GM21723 (cell line): ENCODE measurements at regions not wholly inside any gene's neighbourhood (a gene's known extent, or its start where the extent isn't known, plus 50 kb on each side); places are given as distances from the start of the nearest gene placed in this dataset.

Experiments used
- ATAC-seq: cut with Tn5 transposase; IDR thresholded peaks from one replicate; pipeline ENCODE4 v1.9.1; 2021; ENCODE audit warnings: mild to moderate bottlenecking, moderate library complexity; ENCODE audit not compliant: unreplicated experiment

GRCh38 chr2:150566289-150566688, 78.8 kb upstream of the RND3 start:
- no peak for ATAC-seq

DNA sequence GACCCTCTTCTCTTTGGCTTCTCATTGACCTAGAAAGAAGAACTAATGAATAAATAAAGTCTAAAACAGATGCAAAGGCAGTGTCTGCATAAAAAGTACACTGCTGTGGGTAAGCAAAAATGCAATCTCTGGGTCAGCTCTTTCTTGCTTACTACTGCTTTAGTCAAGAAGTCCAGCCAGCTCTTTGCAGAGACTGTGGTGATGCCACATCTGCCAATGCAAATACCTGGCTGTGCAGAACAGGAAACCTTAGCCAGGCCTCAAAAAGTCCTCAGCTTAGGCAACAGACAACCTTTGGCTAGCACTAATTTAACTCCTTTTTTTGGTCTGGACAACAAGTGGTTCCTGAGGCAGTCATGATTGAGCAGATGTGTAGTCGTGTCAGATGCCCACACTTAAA, 73.6 kb upstream of the RND3 start:
- no peak for ATAC-seq

DNA sequence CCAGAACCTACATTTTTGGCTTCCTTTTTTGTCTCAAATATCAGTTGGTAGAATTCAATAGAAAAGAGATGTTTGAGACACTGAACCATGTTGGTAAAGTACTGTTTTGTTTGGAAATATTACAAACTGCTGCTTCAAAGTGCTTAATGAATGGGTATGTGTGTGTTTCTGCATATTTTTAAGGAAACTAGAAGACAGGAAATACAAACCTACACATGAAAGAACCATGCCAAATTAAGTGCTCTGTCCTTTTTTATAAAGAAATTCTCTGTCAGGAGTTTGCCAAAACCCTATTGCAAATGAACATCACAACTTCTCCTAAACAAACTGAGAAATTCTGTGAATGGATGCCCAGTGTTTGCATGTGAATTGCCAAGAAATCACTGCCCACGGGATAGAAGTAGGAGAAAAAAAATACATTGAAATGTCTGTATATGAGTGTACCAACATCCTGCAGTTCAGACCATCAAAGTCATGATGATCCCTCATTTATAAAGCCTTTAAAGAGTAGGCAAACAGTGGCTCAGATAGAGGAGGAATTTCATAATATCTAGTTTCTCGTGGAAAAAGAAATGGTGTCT, 69.6 kb upstream of the RND3 start:
- no peak for ATAC-seq

GRCh38 chr2:150555611-150556356, 68.3 kb upstream of the RND3 start:
- no peak for ATAC-seq

DNA sequence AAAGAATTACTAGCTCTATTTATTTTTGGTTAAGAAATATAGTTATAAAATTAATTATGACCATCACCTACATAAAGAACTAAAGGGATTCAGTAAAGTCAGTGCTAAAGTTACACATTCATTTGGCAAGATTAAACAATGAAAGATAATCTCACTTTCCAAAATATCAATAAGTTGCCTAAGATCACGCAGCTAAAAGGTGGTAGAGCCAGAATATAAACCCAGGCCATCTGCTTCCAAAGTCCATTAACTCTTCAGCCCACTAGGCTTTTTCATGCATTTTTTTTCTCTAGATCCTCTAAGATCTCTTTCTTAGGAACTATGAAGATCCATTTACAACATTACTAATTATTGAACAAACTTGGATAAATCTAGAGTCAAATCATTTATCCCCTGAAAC, 66.6 kb upstream of the RND3 start:
- no peak for ATAC-seq

DNA sequence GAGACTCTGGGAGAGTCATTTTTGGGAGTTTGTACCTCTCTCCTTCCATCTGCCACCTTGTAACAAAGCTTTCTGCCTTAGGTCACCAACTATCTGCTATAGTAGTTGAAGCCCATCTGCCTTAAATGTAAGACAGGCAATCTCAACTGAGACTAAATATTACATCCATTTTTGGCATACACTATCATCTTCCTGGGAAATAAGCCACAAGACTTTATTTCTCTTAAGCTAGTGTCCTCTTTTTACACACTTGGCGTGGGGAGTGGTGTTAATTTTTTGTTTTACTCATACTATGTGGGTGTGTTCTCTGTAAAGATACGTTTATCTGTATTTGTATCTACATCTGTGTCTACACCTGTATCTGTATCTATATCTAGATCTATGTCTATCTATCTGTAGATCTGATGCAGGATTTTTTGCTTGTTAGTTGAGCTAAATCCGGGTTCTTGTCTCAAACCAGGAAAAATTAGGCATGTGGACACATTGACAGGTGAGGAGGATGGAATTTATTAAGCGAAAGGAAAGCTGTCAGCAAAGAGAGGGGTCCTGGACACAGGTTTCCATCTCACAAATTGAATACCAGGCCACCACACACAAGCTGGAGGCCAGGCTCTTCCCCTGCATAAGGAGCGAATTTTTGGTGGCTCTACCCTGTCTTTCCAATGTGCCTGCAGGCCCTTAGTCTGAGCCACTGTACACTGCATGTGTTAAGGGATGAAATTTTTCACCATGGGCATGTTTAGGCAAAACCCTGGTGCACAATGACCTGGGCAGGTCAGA, 64.8 kb upstream of the RND3 start:
- no peak for ATAC-seq

DNA sequence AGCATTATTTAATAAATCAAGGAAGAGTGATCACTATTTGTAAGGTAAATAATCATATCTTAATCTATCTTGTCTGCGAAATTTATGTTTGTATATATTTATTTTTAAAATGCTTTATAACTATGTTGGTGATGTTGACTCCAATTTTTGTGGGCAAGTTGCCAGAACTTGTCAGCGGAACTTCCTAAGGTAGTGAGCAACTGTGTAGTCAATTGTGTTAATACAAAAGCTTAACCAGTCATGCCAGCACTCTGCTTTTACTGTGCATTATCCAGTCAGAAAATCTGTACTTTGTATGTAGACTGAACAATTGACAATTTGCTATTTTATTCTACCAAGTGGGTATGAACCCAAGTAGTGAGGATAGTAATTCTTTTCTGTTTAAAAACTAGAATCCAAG, 61.9 kb upstream of the RND3 start:
- no peak for ATAC-seq

DNA sequence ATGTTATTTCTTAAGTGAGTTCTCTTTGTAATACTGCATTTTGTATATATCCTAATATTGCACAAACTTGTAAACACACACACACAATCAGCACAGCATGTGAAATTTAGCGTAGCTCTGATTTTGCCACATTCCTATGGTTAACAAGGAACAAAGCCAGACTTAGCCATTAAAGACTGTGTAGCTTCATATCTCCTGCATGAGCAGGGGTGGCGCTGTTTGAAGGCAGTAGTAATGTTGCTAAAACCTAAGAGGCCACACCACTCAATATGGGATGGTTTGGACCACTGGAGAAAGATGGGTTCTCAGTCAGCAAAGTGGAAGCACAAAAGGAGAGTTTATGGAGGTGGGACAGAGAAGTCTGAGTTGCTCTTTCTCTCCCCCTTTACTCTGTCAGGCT, 61.1 kb upstream of the RND3 start:
- ATAC-seq = no peak

DNA sequence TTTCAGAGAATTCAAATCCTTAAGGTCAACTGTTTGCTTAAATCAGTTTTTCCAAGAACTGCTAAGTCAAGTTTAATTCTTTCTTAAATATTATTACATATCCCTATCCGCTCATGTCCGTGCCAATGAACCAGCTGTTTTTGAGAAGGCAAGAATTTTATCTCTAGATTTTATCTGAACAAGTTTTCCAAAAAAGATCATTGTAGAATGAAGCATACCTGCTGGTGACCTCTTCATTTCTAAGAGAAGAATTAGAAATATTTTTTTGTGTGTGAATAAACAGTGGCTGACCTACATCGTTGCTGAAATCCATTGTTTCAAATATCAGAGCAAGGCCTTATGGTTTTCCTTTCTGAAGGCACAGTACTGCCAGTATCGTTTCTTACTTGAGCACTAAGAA, 58.4 kb upstream of the RND3 start:
- no peak for ATAC-seq

DNA sequence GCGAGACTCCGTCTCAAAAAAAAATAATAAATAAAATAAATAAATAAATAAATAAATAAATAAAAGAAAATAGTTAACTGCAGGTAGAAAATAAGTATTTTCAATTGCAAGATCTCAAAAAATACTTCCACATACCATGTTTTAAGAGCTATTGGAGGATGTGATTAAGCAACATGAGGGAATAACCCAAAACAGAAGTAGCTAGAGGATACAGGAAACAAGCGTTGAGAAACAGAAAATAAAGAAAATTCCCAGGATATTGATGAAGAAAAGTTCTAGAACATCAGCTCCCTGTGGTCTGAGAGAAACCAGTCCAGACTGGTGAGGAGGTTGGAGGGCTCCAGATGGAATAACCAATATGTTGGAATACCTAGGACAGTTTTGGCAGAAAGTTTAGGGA, 57.3 kb upstream of the RND3 start:
- ATAC-seq = no peak

DNA sequence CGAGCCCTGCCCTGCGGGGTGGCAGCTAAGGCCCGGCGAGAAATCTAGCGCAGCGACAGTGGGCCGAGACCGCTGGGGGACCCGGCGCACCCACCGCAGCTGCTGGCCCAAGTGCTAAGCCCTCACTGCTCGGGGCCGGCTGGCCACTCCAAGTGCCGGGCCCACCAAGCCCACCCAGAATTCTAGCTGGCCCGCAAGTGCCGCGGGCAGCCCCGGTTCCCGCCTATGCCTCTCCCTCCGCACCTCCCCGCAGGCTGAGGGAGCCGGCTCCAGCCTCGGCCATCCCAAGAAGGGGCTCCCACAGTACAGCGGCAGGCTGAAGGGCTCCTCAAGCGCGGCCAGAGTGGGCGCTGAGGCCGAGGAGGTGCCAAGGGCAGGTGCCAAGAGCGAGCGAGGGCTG, 55.2 kb upstream of the RND3 start:
- no peak for ATAC-seq

- ATAC-seq = no peak
Measured at GRCh38 chr2:150542172-150542571, 54.7 kb upstream of the RND3 start.

- no peak for ATAC-seq
Measured at GRCh38 chr2:150538651-150539201, 51.3 kb upstream of the RND3 start.
